Kidney glomerular epithelial cell (primary cell): ENCODE measurements at regions not wholly inside any gene's neighbourhood (a gene's known extent, or its start where the extent isn't known, plus 50 kb on each side); places are given as distances from the start of the nearest gene placed in this dataset.
A peak's percentile ranks its signal among the peaks of the same experiment; 100 is the strongest.
"Not testable (repeated sequence)": the region's sequence is repeated elsewhere in the genome, so short reads cannot be mapped to it uniquely, and the experiment has no call there.

Source experiments
- DNase-seq: peaks from one replicate; lab custom pipeline; 2025; lab: John Stamatoyannopoulos, UW

GRCh38 chr6:156280065-156280464 lies 497.1 kb upstream of the ARID1B start:
- no peak for DNase-seq

- DNase-seq: no peak
Measured at GRCh38 chr6:156279261-156279969, 497.8 kb upstream of the ARID1B start.

- peak; percentile 15 for DNase-seq
Measured at GRCh38 chr6:156273065-156273711, 504.0 kb upstream of the ARID1B start.

- DNase-seq: no peak
Measured at GRCh38 chr6:156269751-156270369, 507.3 kb upstream of the ARID1B start.

- DNase-seq: no peak
Measured at GRCh38 chr6:156268849-156269248, 508.3 kb upstream of the ARID1B start.

- no peak for DNase-seq
Measured at GRCh38 chr6:156262014-156262413, 515.2 kb upstream of the ARID1B start.

- no peak for DNase-seq
Measured at GRCh38 chr6:156260815-156261214, 516.4 kb upstream of the ARID1B start.

- no peak for DNase-seq
Measured at GRCh38 chr6:156258981-156259380, 518.2 kb upstream of the ARID1B start.

- DNase-seq: no peak
Measured at GRCh38 chr6:156256161-156256560, 521.0 kb upstream of the ARID1B start.

- no peak for DNase-seq
Measured at GRCh38 chr6:156254240-156254639, 522.9 kb upstream of the ARID1B start.

GRCh38 chr6:156250593-156250992 lies 526.6 kb upstream of the ARID1B start:
- no peak for DNase-seq

GRCh38 chr6:156242206-156242605 lies 535.0 kb upstream of the ARID1B start:
- no peak for DNase-seq

GRCh38 chr6:156231026-156231765 lies 546.0 kb upstream of the ARID1B start:
- no peak for DNase-seq

GRCh38 chr6:156219973-156220372 lies 557.2 kb upstream of the ARID1B start:
- DNase-seq: no peak

GRCh38 chr6:156205678-156206077 lies 571.5 kb upstream of the ARID1B start:
- DNase-seq: no peak

- DNase-seq: no peak
Measured at GRCh38 chr6:156199182-156199581, 578.0 kb upstream of the ARID1B start.

- DNase-seq: no peak
Measured at GRCh38 chr6:156197513-156197912, 579.7 kb upstream of the ARID1B start.

GRCh38 chr6:156194981-156195380 lies 582.2 kb upstream of the ARID1B start:
- no peak for DNase-seq

GRCh38 chr6:156193381-156193780 lies 583.8 kb upstream of the ARID1B start:
- DNase-seq: no peak

GRCh38 chr6:156191895-156192294 lies 585.3 kb upstream of the ARID1B start:
- no peak for DNase-seq

- DNase-seq: not testable (repeated sequence)
Measured at GRCh38 chr6:156191390-156191789, 585.8 kb upstream of the ARID1B start.

GRCh38 chr6:156190270-156190669 lies 586.9 kb upstream of the ARID1B start:
- DNase-seq: no peak

- DNase-seq: no peak
Measured at GRCh38 chr6:156189714-156190113, 587.5 kb upstream of the ARID1B start.
